NT2/D1 (cell line): ENCODE measurements at regions not wholly inside any gene's neighbourhood (a gene's known extent, or its start where the extent isn't known, plus 50 kb on each side); places are given as distances from the start of the nearest gene placed in this dataset.

ENCODE experiments used
- DNase-seq: peaks from one replicate; pipeline ENCODE4 v3.0.0-alpha.2; 2011; ENCODE audit warnings: low read depth, low spot score
- H3K27me3 ChIP-seq: 2 replicates; pipeline ENCODE4 v1.6.0; 2011; ENCODE audit warnings: mild to moderate bottlenecking; ENCODE audit not compliant: insufficient read length, insufficient read depth
- H3K36me3 ChIP-seq: 2 replicates; pipeline ENCODE4 v1.6.1; 2011; ENCODE audit warnings: mild to moderate bottlenecking, low read length, mixed read lengths; ENCODE audit not compliant: insufficient read depth, insufficient read length
- H3K4me1 ChIP-seq: 2 replicates; pipeline ENCODE4 v1.5.1; 2011; ENCODE audit not compliant: insufficient read depth, insufficient read length
- H3K4me3 ChIP-seq: 2 replicates; pipeline ENCODE4 v1.5.1; 2011; ENCODE audit warnings: low read depth; ENCODE audit not compliant: insufficient read length
- H3K9ac ChIP-seq: 2 replicates; pipeline ENCODE4 v1.6.0; 2011; ENCODE audit warnings: low read depth; ENCODE audit not compliant: insufficient read length
- H3K9me3 ChIP-seq: 2 replicates; pipeline ENCODE4 v1.5.1; 2011; ENCODE audit warnings: mild to moderate bottlenecking, low read length; ENCODE audit not compliant: insufficient read depth
- SUZ12 ChIP-seq: IDR thresholded peaks from 2 replicates; pipeline ENCODE4 v1.6.1; 2011; ENCODE audit not compliant: insufficient read length, insufficient read depth; ENCODE audit errors: extremely low read depth
- YY1 ChIP-seq: IDR thresholded peaks from 2 replicates; pipeline ENCODE4 v1.6.1; 2011; ENCODE audit not compliant: insufficient read length, insufficient read depth
- ZNF274 ChIP-seq: IDR thresholded peaks from 2 replicates; pipeline ENCODE4 v1.6.1; 2011; ENCODE audit warnings: mild to moderate bottlenecking, low read depth, low read length

DNA sequence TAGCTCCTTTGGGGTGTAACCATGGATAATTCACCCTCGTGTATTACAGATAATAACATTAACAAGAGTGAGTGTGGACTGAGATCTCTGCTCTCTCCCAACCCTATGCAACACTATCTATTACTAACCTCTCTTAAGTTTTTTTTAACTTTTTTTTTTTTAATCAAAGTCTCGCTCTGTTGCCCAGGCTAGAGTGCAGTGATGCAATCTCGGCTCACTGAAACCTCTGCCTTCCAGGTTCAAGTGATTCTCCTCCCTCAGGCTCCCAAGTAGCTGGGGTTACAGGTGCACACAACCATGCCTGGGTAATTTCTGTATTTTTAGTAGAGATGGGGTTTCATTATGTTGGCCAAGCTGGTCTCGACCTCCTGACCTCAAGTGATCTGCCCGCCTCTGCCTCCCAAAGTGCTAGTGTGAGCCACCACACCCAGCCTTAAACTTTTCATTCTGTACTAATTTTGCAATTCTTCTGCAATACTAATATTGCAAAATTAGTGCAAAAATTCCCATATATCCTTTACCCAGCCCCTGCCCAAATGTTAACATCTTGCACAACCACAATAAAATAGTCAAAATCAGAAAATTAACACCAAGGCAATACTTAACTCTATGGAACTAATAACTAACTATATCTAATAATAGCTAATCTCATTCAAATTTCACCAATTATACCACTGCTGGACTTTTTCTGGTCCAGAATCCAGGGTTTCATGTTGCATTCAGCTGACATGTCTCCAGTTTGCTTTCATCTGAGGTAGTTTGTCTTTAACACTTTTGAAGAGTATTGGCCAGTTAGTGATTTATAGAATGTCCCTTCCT, 66.5 kb upstream of the TCF7L2 start:
- H3K4me1 ChIP-seq, result no peaks in the 10 kb centered on the region
- H3K27me3 ChIP-seq, result no peaks in the 10 kb centered on the region
- H3K36me3 ChIP-seq, result no peaks in the 10 kb centered on the region
- H3K9me3 ChIP-seq, result no peaks in the 10 kb centered on the region
- TF ChIP-seq YY1, result no peak
- no peak for TF ChIP-seq ZNF274
- no peak for TF ChIP-seq SUZ12
- no peak overlapping the region for H3K4me3 ChIP-seq
- H3K9ac ChIP-seq, result no peak overlapping the region
- no peak for DNase-seq

DNA sequence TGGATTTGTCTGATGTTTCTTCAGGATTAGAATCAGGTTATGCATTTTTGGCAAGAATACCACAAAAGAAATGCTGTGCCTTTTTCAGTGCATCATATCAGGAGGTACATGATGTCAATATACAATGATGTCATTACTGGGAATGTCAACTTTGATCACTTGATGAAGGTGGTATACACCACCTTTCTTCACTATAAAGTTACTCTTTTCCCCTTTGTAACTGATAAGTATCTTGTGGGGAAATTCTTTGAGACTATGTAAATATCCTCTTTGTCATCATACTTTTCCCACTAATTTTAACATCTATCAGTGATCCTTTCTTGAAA, 65.9 kb upstream of the TCF7L2 start:
- Histone ChIP-seq H3K27me3 (no peaks in the 10 kb centered on the region), H3K9ac (no peak overlapping the region), H3K9me3 (no peaks in the 10 kb centered on the region), H3K4me3 (no peak overlapping the region), H3K36me3 (no peaks in the 10 kb centered on the region), H3K4me1 (no peaks in the 10 kb centered on the region)
- TF ChIP-seq SUZ12 (no peak), YY1 (no peak), ZNF274 (no peak)
- DNase-seq, result no peak

DNA sequence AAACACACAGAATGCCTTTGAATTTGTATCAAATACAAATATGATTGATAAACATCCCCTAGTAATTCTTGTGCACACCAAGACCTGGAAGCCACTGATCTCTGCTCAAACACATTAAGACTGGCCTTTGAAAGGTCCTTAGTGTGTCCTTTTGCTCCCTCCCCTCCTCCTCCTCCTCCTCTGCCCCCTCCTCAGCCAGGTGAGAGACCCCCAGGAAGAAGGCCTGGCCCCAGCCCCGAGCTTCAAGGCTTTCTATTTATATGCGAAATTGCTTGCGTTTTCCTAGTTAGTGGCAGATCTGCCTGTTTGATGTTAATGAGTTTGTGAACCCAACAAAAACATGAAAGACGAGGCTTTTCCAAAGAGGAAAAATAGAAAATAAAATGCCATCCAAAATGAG, 63.6 kb upstream of the TCF7L2 start:
- Histone ChIP-seq H3K9me3 (no peaks in the 10 kb centered on the region), H3K4me1 (no peaks in the 10 kb centered on the region), H3K4me3 (no peak overlapping the region), H3K27me3 (no peaks in the 10 kb centered on the region), H3K36me3 (no peaks in the 10 kb centered on the region), H3K9ac (no peak overlapping the region)
- no peak for TF ChIP-seq YY1
- TF ChIP-seq ZNF274, result no peak
- TF ChIP-seq SUZ12, result no peak
- DNase-seq, result no peak

DNA sequence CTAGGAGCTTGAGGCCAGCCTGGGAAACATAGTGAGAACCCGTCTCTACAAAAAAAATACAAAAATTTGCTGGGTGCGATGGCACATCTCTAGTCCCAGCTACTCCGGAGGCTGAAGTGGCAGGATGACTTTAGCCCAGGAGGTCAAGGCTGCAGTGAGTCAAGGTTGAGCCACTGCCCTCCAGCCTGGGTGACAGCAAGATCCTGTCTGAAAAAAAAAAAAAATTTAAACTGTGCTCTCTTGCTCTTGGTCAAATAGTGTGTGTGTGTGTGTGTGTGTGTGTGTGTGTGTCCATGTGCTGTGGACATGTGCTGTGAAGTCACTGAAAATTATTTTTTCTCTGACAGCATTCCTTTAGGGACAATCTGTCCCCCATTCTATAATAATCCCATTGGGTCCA, 62.1 kb upstream of the TCF7L2 start:
- DNase-seq, result no peak

DNA sequence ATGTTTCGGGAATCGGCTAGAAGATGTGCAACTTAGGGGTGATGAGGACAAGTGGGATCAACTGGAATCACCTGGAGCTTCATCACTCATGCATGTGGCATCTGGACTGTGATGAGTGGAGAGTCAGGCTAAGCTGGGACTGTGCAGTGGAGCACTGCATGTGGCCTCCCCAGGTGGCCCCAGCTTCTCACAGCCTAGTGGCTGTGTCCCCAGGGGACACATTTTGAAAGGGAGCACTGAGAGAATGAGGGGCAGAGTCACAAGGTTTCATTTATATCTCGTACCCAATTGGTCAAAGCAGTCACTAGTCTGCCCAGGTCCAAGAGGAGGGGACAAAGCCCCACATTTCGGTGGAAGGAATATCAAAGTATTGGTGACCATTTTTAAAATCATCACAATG, 54.8 kb upstream of the TCF7L2 start:
- Histone ChIP-seq H3K36me3 (no peaks in the 10 kb centered on the region), H3K4me1 (no peaks in the 10 kb centered on the region), H3K9ac (no peak overlapping the region), H3K27me3 (peaks cover 6% of the 10 kb centered on the region), H3K4me3 (no peak overlapping the region), H3K9me3 (peaks cover 10% of the 10 kb centered on the region; the same call in 1 of the 2 replicates)
- no peak for DNase-seq
- no peak for TF ChIP-seq SUZ12
- TF ChIP-seq YY1, result no peak
- no peak for TF ChIP-seq ZNF274

More for the DNA sequence above, 62.1 kb upstream of the TCF7L2 start:
- Histone ChIP-seq H3K36me3 (no peaks in the 10 kb centered on the region), H3K9ac (no peak overlapping the region), H3K4me1 (no peaks in the 10 kb centered on the region), H3K9me3 (0 out of 2 replicates have a peak, but pooled peaks cover 5% of the 10 kb centered on the region), H3K27me3 (no peaks in the 10 kb centered on the region), H3K4me3 (no peak overlapping the region)
- TF ChIP-seq SUZ12 (no peak), ZNF274 (no peak), YY1 (no peak)

DNA sequence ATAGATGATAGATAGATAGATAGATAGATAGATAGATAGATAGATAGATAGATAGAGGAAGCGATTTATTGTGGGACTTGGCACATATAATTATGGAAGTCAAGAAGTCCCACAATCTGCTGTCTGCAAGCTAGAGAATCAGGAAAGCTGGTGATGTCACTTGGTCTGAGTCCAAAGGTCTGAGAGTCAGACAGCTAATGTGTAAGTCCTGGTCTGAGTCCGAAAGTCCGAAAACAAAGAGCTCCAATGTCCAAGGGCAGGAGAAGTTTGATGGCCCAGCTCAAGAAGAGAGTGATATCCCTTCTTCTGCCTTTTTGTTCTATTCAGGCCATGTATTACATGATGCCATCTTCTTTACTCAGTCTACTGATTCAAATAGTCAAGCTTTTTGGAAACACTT, 53.8 kb upstream of the TCF7L2 start:
- H3K9ac ChIP-seq, result no peak overlapping the region
- peaks cover 6% of the 10 kb centered on the region for H3K27me3 ChIP-seq
- no peak overlapping the region for H3K4me3 ChIP-seq
- TF ChIP-seq YY1 (no peak), SUZ12 (no peak), ZNF274 (no peak)
- peaks cover 10% of the 10 kb centered on the region; the same call in 1 of the 2 replicates for H3K9me3 ChIP-seq
- no peaks in the 10 kb centered on the region for H3K4me1 ChIP-seq
- no peak for DNase-seq
- no peaks in the 10 kb centered on the region for H3K36me3 ChIP-seq

DNA sequence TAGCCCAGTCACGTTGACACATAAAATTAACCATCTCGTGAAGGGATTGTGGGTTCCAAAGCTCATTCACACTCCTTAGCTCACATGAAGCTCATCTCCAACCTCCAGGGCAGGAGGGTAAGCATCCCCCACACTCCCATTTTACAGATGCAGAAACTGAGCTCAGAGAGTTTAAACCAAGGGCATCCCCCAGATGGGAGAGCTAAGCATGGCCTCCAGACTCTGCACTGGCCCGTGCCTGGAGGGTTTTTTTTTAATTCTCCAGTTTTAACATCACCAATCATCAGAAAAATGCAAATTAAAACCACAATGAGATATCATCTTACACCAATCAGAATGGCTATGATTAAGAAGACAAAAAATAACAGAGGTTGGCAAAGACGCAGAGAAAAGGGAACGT, 53.3 kb upstream of the TCF7L2 start:
- Histone ChIP-seq H3K9me3 (peaks cover 10% of the 10 kb centered on the region; the same call in 1 of the 2 replicates), H3K36me3 (no peaks in the 10 kb centered on the region), H3K27me3 (peaks cover 6% of the 10 kb centered on the region), H3K4me3 (no peak overlapping the region), H3K9ac (no peak overlapping the region), H3K4me1 (no peaks in the 10 kb centered on the region)
- TF ChIP-seq ZNF274, result no peak
- TF ChIP-seq YY1, result no peak
- no peak for TF ChIP-seq SUZ12
- DNase-seq, result no peak
